ENCODE measurements at regions not wholly inside any gene's neighbourhood (a gene's known extent, or its start where the extent isn't known, plus 50 kb on each side); places are given as distances from the start of the nearest gene placed in this dataset.
"Not testable (repeated sequence)": the region's sequence is repeated elsewhere in the genome, so short reads cannot be mapped to it uniquely, and the experiment has no call there.

DNA sequence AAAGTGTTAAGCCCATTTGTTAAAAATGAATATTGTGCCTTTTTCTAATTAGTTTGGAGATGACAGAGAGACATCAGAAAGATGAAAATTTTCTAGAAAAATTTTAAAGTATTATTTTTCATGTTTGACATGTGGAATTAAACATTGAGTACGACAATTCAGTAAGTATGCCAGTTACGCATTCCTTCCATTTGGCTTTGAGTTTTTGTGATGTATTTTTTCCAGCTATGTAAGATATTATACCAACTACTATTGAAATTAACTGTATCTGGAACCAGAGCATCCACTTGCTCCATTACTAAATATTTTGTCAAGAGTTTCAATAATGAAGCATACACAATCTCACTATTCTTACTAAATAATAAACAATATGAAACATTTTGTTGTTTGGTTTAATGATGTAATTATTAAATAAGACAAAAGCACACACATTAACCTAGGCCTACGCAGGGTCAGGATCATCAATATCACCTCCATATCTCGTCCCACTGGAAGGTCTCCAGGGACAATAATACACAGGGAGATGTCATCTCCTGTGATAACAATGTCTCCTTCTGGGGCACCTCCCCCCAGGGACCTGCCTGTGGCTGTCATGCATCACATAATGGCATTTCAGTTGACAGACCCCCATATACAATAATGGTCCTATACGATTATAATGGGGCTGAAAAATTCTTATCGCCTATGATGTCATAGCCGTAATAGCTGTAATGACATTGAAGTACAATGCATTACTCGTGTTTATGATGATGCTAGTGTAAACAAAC lies 274.1 kb downstream of the REEP3 start:
- no peak for DNase-seq

DNA sequence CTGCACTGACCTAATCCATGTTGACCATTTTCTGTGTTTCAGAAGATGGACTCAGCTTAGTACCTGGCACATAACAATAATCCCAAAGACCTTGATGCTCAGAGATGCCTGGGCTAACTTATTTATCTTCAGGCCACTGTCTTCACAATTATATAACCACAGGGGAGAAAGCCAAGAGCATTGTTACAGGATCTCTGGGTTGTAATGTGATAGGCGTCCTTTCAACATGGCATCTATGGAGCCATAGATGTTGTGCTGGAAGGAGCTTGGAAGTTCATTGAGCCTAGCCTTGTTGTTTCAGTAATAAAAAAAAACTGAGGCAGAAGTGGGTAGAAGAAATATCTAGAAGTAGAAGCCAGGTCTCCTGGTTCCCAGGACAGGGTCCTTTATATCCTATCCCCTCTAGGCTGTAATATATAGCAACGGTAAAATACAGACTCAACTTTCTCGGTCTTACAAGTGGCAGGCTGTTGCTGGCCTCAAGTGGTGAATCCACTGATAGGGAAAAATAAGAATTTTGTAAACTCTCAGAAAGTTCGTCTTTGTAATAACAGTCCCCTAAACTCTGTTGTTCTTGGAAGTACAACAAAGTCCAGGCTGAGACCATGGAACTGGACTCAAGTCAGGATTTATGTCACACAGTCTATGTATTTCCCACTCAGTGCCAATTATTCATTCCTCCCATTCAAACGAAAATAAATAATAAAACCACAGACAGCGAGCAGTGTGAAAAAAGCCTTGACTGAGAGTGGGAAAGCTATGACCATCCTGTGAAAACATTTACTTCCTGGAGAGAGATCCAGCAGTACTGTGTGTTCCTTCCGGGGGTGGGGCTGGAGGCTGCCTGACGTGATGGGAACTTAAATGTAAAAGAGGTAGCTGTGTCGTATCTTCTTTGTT lies 277.6 kb downstream of the REEP3 start:
- DNase-seq = no peak

DNA sequence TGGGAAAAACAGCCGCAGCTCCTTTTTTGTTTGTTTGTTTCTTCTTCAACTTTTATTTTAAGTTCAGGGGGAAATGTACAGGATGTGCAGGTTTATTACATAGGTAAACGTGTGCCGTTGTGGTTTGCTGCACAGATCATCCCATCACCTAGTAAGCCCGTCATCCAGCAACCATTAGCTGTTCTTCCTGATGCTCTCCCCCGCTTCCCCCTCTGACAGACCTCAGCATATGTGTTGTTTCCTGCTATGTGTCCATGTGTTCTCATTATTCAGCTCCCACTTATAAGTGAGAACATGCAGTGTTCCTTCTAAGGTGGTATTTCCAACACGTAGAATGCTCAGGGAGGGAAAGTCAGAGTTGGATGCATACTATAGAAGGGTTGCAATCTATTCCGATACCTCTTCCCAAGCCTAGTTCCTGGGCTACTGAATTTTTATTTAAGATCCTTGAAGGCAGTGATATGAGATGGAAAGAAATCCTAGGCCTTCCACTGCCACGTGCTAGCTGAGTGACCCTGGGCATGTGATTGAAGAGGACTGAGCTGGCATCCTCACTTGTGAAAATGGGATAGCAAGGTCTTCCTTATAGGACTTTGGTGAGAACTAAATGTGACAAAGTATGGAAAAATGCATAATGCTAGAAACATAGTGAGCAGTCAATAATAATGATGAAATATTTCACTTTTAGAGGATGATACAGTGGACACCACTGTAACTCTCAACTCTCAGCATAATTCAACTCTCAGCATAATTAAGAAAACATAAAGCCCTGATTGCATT lies 278.5 kb downstream of the REEP3 start:
- DNase-seq = no peak

DNA sequence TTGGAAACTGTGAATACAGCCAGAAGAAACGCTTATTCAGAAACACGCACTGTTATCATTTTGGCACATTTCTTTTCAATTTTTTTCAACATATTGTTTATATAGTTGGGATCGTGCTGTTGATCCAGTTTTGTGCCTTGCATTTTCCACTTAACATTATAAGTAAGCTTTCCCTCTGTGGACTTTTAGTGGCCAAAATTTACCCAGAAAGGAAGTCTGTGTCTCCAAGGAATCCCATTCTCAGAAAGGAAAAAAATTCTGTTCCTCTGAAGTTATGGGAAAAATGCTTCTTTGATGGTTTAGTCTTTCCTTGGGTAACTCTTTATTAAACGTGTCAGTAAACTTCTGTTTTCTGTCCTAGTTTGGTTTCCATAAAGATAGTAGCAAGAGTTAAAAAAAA lies 280.0 kb downstream of the REEP3 start:
- no peak for DNase-seq

DNA sequence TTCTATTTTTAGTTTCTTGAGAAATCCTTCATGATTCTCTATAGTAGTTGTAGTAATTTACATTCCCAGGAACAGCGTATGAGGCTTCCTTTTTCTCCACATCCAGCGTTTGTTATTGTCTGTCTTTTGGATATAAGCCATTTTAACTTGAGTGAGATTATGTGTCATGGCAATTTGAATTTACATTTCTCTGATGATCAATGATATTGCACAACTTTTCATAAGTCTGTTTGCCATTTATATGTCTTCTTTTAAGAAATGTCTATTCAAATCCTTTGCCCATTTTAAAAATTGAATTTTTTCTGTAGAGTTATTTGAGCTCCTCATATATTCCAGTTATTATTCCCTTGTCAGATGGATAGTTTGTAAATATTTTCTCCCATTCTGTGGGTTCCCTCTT lies 285.1 kb downstream of the REEP3 start:
- no peak for DNase-seq

DNA sequence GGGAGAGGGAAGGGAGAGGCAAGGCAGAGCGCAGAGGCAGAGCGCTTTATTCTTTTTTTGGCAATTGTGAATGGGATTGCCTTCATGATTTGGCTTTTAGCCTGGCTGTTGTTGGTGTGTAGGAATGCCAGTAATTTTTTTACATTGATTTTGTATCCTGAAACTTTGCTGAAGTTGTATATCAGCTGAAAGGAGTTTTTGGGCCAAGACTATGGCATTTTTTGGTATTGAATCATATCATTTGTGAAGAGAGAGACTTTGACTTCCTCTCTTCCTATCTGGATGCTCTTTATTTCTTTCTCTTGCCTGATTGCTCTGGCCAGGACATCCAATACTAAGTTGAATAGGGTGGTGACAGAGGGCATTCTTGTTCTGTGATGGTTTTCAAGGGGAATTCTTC lies 291.3 kb downstream of the REEP3 start:
- no peak for DNase-seq

DNA sequence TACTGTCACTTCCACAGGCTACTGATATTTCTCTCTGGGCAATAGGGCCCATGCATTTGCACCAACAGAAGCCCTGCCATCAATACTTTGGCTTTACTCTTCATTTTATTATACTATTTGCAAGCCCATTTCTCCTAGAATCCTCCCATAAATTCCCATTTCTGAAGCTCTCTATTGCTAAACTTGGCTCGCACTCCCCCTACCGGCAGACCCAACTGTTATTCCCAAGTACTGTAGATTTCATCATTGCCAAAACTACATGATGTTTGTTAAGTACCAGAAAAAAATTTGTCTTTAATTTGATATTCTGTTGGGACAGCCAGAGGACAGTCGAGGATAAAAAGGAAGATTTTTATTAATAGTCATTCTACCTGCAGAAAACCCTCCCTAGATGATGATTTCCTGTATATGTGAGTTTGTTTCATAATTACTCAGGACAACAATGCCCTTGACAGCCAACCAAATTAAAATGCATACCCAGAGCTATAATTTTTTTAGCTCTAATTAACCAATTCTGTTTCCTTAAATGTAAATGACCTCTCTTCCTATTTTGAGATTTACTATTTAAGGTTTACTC lies 298.6 kb downstream of the REEP3 start:
- peak; percentile 33 for DNase-seq

DNA sequence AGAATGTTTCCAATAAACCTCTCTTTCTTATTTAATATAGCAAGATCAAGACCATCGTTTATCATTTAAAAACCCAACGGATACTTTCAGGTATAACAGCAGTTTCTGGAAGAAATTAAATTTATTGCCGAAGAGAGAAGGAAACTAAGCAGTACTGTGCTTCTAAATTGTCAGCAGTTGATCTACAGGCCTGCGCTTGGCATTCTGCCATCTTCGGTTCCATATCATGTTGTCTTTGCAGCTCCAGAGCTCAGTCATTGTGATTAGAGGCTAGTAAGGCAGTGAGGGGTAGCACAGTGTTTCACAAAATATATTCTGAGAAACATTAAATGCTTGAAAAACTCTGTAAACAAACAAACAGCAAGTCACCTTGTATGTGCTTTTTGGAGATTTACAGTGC lies 301.3 kb downstream of the REEP3 start:
- no peak for DNase-seq

DNA sequence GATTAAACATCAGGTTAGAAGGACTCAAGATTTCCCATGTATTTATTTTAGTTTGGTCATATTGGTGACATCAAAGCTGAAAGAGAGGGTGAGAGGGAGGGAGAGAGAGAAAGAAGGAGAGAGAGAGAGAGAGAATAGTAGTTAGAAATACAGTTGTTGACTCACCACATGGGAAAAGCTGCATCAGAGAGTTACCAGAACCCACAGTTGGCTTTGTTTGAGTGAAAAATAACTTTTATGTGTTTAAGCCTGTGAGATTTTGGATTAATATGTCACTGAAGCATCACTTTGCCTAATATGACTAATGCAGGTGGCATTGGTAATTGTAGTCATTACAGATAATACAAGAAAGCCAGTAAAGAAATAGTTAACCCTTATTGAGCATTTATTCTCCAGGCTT lies 303.9 kb downstream of the REEP3 start:
- DNase-seq = no peak

DNA sequence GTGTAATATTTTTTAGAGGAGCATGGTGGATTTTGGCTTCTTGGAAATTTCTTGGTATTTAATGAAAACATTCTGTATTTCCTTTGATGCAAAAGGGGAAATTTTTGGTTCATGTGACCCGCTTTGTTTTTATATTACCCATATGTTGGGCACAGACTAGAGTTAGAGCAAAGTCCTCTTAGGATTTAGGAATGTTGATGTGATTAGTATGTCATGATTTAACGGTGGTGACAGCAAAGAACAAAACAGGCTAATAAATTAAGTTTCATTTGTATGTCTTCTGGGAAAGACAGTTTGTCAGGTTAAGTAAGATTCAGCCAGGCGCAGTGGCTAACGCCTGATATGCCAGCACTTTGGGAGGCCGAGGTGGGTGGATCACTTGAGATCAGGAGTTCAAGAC lies 304.6 kb downstream of the REEP3 start:
- no peak for DNase-seq

DNA sequence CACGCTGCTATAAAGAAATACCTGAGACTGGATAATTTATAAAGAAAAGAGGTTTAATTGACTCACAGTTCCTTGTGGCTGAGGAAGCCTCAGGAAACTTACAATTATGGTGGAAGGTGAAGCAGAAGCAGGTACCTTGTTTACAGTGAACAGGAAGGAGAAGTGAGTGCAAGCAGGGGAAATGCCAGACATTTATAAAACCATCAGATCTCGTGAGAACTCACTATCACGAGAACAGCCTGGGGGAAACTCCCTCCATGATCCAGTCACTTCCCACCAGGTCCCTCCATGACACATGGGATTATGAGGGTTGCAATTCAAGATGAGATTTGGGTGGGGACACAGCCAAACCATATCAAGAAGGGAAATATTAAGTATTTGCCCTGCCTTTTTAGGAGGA lies 305.8 kb downstream of the REEP3 start:
- not testable (repeated sequence) for DNase-seq

DNA sequence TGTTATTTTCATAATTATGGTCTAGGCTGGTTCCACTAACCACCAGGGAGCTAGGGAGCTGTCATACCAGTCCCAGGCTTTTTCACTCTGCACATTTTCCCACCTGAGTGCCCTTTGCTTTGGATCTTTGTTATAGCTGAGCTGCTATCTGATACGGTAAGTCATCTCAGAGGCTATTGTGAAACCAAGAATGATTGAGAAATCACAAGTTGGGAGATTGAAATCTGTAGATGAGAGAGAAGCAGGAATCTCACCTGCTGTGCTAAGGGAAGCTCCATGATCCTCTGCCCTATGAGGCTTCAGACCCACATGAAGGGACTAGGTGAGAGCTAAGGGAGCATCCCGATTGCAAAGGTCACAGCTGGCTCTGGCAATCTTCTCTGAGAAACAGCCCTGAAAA lies 307.8 kb downstream of the REEP3 start:
- DNase-seq = no peak

DNA sequence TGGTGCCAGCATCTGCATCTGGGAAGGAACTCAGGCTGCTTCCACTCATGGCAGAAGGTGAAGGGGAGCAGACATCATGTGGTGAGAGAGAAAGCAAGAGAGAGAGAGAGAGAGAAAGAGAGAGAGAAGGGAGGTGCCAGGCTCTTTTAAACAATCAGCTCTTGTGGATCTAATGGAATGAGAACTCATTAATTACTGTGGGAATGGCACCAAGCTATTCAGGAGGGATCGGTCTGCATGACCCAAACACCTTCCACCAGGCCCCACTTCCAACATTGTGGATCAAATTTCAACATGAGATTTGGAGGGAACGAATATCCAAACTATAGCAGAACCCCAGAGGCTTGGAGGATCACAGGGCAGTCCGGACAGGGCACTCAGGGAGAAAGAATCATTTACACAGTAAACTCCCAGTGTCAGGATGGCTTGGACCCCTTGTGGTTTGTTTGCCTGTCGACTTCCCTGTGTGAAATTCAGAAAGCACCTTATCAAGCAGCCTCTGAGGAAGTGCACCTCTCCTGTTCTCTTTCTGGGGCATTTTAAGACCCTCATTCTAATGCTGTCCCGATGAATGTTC lies 308.5 kb downstream of the REEP3 start:
- DNase-seq = no peak

DNA sequence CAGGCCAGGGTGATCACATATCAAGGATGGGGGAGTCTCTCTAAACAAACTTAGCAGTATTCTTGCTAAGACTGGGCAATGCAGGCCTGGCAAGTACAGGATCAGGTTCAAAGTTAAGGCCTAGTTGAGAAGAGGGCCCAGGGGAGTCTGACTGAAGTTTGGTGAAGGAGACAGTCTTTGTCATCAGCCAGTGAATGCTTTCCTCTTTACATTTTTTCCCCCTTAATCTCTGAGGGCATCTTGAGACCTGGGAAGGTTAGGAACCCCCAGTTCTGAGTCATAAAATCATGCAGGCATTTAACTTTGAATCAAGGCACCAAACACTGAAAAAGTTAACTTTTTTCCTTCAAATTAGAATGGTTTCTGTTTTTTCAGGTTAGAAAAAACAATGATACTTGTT lies 311.5 kb downstream of the REEP3 start:
- no peak for DNase-seq

DNA sequence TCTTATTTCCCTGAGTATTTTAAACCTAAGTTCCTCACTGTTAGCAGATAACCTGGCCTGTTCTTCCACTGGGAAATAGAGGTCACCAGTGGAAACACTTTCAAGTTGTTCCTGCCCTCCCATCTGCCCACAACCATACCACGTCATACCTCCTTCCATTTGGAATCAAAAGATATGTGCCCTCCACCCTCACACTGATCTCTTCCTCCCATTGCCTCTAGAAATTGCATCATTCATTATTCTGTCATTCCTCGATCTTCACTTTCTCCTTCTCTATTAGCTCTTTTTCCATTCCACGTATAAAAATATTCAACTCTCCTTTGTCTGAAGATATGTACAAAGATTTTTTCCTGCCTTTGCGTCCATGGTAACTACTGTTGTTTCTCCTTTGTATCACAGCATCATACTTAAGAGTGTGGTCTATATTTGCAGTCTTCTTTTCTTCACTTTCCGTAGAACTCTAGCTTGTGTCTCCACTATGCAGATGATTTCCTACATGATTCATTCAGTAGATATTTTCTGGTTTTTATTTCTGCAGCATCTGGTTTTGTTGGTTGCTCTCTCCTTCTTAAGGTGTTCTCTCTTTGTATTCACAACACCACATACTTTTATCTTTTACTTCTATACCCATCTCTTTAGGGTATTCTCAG lies 312.3 kb downstream of the REEP3 start:
- DNase-seq = no peak

DNA sequence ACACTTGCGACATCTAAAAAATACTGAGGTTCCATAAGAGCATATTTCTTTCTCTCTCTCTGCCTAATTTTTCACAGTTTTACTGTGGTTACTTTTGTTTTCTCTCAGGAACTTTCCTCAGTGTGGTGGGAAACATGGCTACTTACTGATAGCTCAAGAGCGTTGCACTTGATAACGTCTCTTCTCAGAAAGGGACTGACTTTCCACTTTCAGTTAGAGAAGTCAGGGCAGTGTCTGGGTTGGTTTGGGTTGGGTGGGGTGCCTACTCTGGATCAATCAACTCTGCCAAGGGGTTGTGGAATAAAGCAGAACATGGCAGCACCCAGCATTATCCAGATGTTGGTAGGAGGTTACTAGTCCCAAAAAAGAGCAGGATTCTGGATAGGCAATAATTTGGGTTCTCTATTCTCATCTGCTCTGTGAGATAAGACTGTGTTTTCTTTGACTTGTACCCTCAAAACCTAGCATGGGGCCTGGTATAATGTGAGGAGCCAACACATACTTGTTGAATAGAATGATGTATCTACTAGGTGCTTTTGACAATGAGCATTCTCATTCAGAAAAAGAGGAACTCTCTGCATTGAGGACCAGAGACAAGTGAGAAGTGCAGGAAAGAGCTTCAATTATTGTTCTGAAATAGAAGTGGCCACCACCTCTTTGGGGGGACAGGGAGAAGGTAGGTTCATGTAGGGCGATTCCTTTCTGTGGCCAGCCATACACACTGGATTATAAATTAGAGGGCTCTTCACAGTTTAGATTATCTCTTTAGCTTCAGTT lies 315.7 kb downstream of the REEP3 start:
- no peak for DNase-seq

DNA sequence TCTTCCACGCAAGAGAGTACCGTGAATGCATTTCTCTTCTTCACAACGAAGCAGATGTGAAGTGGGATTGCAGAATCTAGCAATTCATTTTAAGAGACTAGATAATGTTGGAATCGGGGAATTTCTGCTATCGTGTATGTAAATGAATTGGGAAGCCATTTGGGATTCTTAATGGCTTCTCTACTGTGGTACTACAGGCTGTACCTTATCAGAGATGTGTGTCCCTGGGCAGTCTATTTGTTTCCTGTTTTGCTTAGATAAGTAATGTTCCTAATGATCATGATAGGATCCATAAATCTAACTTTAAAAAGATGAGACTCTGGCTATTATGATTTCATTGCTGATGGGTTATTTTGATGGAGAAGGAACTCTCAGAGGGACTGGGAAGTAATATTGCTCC lies 320.6 kb downstream of the REEP3 start:
- no peak for DNase-seq

DNA sequence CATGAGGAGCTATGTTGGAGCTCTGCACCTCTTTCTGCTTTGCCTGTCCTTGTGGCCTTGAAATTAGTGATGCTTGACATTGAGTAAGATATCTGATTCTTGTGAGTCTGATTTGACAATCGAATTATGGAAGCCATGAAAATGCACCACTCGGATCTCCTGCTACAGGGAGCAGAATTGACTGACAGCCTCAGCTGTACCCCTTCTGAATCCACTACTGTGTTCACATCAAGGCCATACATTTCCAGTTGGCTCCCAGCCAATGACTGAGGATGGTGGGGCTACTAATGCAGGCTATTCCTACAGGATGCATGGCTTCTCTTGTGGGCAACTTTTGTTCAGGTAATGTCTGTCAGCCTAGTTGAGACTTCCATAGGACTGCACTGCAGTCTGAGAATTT lies 321.9 kb downstream of the REEP3 start:
- DNase-seq = no peak

DNA sequence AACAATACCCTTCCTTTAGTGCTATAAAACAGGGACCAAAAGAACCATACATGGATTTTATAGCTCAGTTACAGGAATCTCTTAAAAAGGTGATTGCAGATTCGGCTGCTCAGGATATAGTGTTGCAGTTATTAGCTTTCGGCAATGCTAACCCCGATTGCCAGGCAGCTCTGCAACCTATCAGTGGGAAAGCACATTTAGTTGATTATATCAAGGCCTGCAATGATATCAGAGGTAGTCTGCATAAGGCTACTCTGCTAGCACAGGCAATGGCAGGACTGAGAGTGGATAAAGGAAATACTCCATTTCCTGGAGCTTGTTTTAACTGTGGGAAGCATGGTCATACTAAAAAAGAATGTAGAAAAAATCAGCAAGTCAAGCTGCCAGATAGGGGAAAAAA lies 327.7 kb downstream of the REEP3 start:
- DNase-seq = not testable (repeated sequence)

DNA sequence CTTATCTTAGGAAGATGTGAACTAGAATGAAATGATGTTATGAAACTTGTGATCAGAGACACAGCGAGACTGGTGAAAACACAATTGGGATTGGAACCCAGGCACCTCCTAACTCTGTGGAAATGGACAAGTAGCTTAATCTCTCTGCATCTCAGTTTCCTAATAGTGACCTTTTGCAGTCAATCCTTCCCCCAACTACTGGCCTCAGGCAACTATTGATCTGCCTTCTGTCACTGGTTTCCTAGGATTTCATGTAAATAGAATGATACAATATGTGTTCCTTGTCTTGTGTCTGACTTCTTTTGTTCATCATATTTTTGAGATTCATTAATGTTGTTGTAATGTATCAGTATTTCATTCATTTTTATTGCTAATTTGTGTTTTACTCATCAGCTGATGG lies 341.7 kb downstream of the REEP3 start:
- DNase-seq = no peak

DNA sequence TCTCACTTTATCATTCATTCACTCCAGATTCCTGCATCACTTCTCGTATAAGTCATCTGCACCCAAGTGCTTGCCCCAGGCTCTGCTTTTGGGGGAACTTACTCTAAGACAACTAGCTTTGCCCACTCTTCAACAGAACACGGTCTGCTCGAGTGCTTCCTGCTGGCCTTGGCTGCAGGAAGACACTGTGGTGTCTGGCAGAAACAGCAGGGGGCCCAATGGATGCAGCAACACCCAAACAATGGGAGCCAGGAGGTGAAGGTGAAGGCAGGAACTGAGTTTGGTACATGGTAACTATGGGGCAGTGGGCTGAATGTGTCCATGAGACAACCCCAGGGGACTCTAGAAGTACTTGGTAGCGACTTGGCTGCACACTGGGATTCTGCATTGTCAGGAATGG lies 344.0 kb downstream of the REEP3 start:
- no peak for DNase-seq
